SU-DHL-6 (cell line): ENCODE measurements at regions not wholly inside any gene's neighbourhood (a gene's known extent, or its start where the extent isn't known, plus 50 kb on each side); places are given as distances from the start of the nearest gene placed in this dataset.

ENCODE experiments used
- H2AFZ ChIP-seq: fragments of 200-600 bp; sonication (generic); 2 replicates; pipeline ENCODE4 v1.6.1; 2014; ENCODE audit warnings: low read depth, mild to moderate bottlenecking, moderate library complexity, mixed read lengths, antibody characterized with exemption, low read length; ENCODE audit not compliant: severe bottlenecking
- H3F3A ChIP-seq: fragments of 200-600 bp; shearing (Covaris generic); 2 replicates; pipeline ENCODE4 v1.6.0; 2016; ENCODE audit warnings: antibody characterized with exemption, mild to moderate bottlenecking; ENCODE audit not compliant: insufficient read depth
- H3K27ac ChIP-seq: fragments of 200-600 bp; sonication (generic); 2 replicates; pipeline ENCODE4 v1.5.1; 2016; ENCODE audit warnings: low read depth, mild to moderate bottlenecking, low read length, moderate library complexity, mixed read lengths
- H3K27me3 ChIP-seq: fragments of 200-600 bp; sonication (generic), shearing (Covaris generic); 2 replicates; pipeline ENCODE4 v1.6.0; 2014; ENCODE audit warnings: mild to moderate bottlenecking, low read length
- H3K36me3 ChIP-seq: fragments of 200-600 bp; sonication (generic); 2 replicates; pipeline ENCODE4 v1.6.1; 2014; ENCODE audit warnings: mild to moderate bottlenecking, low read length, mixed read lengths
- H3K4me2 ChIP-seq: fragments of 300-600, 200-600 bp; shearing (Covaris generic), sonication (generic); 2 replicates; pipeline ENCODE4 v1.6.0; 2014; ENCODE audit warnings: low read length, low read depth, mild to moderate bottlenecking; ENCODE audit not compliant: poor library complexity, severe bottlenecking
- H3K4me3 ChIP-seq: fragments of 200-600 bp; sonication (generic); 2 replicates; pipeline ENCODE4 v1.5.1; 2014; ENCODE audit warnings: antibody characterized with exemption, low read length, mild to moderate bottlenecking, mixed read lengths; ENCODE audit not compliant: insufficient read depth, poor library complexity, severe bottlenecking
- H3K79me2 ChIP-seq: fragments of 200-600 bp; sonication (generic); 2 replicates; pipeline ENCODE4 v1.6.1; 2014; ENCODE audit warnings: mild to moderate bottlenecking, low read length, moderate library complexity; ENCODE audit not compliant: insufficient read depth
- H3K9ac ChIP-seq: fragments of 200-600 bp; sonication (generic); 2 replicates; pipeline ENCODE4 v1.7.0; 2014; ENCODE audit warnings: mild to moderate bottlenecking, low read length
- H3K9me2 ChIP-seq: fragments of 200-600 bp; sonication (generic); replicated peaks from 2 replicates; pipeline ENCODE4 v1.6.1; 2014; ENCODE audit warnings: low read length; ENCODE audit not compliant: insufficient read depth
- H3K9me3 ChIP-seq: fragments of 200-600 bp; sonication (generic); 2 replicates; pipeline ENCODE4 v1.6.1; 2014; ENCODE audit warnings: low read length, mixed read lengths; ENCODE audit not compliant: insufficient read depth
- H4K20me1 ChIP-seq: fragments of 200-600 bp; sonication (generic); 2 replicates; pipeline ENCODE4 v1.6.1; 2014; ENCODE audit warnings: low read depth, mild to moderate bottlenecking, antibody characterized with exemption, low read length, moderate library complexity, mixed read lengths
- EZH2phosphoT487 ChIP-seq: fragments of 200-600 bp; sonication (generic), shearing (Covaris generic); conservative IDR thresholded peaks from 2 replicates; pipeline ENCODE4 v1.6.1; 2018; ENCODE audit warnings: mild to moderate bottlenecking, antibody characterized with exemption, low read length, moderate library complexity, mixed read lengths
- TF ChIP-seq, protein P1 (sequence below): fragments of 200-600 bp; sonication (generic); IDR thresholded peaks from one replicate; pipeline ENCODE4 v1.5.1; 2017; ENCODE audit warnings: antibody characterized with exemption, mild to moderate bottlenecking, low read length, moderate library complexity; ENCODE audit not compliant: insufficient read depth, poor library complexity, severe bottlenecking

DNA sequence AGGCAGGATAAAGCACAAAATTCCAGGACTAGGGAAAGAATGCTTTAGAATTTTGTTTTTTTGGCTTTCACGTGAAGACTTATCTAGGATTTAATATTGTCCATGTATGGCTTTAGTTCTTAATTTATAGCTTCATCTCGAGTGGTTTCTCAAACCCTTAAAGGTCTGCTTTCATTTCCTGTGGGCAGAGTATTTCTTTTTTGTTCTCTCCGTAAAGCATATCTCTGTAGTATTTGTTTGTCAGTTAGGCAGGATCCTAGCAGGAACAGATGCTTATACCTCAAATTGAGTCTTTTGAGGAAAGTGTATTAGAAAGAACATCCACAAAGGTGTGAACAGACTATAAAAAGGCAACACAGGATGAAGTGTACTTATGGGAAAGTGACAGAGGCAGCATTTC is 697.1 kb upstream of the SEL1L start:
- no peak for TF ChIP-seq EZH2phosphoT487
- TF ChIP-seq, protein P1, sequence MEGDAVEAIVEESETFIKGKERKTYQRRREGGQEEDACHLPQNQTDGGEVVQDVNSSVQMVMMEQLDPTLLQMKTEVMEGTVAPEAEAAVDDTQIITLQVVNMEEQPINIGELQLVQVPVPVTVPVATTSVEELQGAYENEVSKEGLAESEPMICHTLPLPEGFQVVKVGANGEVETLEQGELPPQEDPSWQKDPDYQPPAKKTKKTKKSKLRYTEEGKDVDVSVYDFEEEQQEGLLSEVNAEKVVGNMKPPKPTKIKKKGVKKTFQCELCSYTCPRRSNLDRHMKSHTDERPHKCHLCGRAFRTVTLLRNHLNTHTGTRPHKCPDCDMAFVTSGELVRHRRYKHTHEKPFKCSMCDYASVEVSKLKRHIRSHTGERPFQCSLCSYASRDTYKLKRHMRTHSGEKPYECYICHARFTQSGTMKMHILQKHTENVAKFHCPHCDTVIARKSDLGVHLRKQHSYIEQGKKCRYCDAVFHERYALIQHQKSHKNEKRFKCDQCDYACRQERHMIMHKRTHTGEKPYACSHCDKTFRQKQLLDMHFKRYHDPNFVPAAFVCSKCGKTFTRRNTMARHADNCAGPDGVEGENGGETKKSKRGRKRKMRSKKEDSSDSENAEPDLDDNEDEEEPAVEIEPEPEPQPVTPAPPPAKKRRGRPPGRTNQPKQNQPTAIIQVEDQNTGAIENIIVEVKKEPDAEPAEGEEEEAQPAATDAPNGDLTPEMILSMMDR, result no peak
- Histone ChIP-seq H3K27me3 (no peaks in the 10 kb centered on the region), H3K9ac (no peak overlapping the region), H3K4me2 (no peak overlapping the region), H2AFZ (no peak overlapping the region), H3K4me3 (no peak overlapping the region), H3K36me3 (no peaks in the 10 kb centered on the region), H3K27ac (no peak overlapping the region), H3K79me2 (no peaks in the 10 kb centered on the region), H4K20me1 (no peaks in the 10 kb centered on the region), H3K9me3 (no peaks in the 10 kb centered on the region), H3K9me2 (no peaks in the 10 kb centered on the region), H3F3A (no peaks in the 10 kb centered on the region)

DNA sequence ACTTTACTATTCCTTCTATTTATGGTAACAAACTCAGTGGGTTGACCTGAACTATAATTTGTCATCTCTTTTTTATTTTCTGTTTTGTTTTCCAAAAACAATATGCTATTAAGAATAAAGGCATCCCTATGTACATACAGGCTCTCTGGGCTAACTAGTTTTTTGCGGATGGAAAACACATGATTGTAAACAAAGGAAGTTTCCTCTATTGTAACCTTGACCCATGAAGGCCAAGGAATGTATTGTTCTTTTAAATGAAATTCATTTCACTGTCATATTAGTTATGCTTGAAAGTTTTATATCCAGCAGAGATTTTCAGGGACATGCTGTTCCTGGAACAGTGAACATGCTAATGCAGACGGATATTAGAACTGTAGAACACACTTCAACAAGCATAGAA is 705.0 kb upstream of the SEL1L start:
- no peaks in the 10 kb centered on the region for H3K9me2 ChIP-seq
- no peak overlapping the region for H2AFZ ChIP-seq
- H3K79me2 ChIP-seq, result no peaks in the 10 kb centered on the region
- H4K20me1 ChIP-seq, result no peaks in the 10 kb centered on the region
- no peaks in the 10 kb centered on the region for H3F3A ChIP-seq
- H3K27me3 ChIP-seq, result no peaks in the 10 kb centered on the region
- H3K9ac ChIP-seq, result no peak overlapping the region
- no peak overlapping the region for H3K4me2 ChIP-seq
- H3K9me3 ChIP-seq, result no peaks in the 10 kb centered on the region
- no peak overlapping the region for H3K27ac ChIP-seq
- no peaks in the 10 kb centered on the region for H3K36me3 ChIP-seq
- no peak for TF ChIP-seq EZH2phosphoT487
- H3K4me3 ChIP-seq, result no peak overlapping the region

DNA sequence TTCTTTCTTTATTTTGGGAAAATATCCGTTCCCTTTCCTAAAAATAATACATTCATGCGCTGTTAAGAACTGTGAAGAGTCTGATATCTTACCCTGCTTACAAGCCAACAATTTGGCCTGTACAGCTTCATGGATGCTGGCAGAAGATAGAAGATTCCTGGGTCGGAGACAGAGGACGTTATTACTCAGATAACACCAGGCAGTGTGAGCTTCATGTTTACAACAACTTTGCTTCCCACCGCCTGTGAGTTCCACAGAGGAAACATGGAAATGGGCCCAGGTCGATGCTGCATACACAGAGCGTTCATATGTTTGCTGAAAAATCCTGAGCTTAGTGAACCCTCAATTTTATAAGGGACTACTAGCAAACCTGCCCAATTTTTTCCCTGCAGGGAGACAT is 705.6 kb upstream of the SEL1L start:
- Histone ChIP-seq H3K9me3 (no peaks in the 10 kb centered on the region), H3K4me2 (no peak overlapping the region), H3K4me3 (no peak overlapping the region), H3K36me3 (no peaks in the 10 kb centered on the region), H3K27me3 (no peaks in the 10 kb centered on the region), H3K9ac (no peak overlapping the region), H3K9me2 (no peaks in the 10 kb centered on the region), H4K20me1 (no peaks in the 10 kb centered on the region), H2AFZ (no peak overlapping the region), H3F3A (no peaks in the 10 kb centered on the region), H3K27ac (no peak overlapping the region), H3K79me2 (no peaks in the 10 kb centered on the region)
- no peak for TF ChIP-seq EZH2phosphoT487
- TF ChIP-seq, protein P1, result no peak

DNA sequence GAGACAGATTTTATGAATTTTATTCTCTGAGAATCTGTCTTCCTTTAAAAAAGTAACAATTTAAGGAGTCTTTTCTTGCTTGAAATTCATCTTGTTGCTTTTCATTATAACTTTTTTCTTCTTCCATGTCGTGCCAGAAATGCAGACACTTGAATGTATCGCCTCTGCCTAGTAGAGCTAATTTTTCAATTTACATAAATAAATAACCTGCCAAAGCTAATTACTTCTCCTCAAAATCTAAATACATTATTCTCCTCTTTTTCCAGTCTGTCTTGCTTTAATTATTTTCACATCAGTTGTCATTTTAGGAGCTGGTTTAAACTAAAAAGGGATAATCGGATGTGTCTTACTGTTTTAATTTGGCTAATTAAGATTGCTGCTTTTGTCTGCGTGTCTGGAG is 711.1 kb upstream of the SEL1L start:
- Histone ChIP-seq H3K9ac (no peak overlapping the region), H3K4me2 (no peak overlapping the region), H3F3A (no peaks in the 10 kb centered on the region), H3K27ac (no peak overlapping the region), H3K9me3 (no peaks in the 10 kb centered on the region), H3K9me2 (no peaks in the 10 kb centered on the region), H3K27me3 (no peaks in the 10 kb centered on the region), H3K4me3 (no peak overlapping the region), H4K20me1 (no peaks in the 10 kb centered on the region), H2AFZ (no peak overlapping the region), H3K79me2 (no peaks in the 10 kb centered on the region), H3K36me3 (no peaks in the 10 kb centered on the region)
- TF ChIP-seq, protein P1, result no peak
- no peak for TF ChIP-seq EZH2phosphoT487
